Testis (tissue), 2 donors: ENCODE measurements at regions not wholly inside any gene's neighbourhood (a gene's known extent, or its start where the extent isn't known, plus 50 kb on each side); places are given as distances from the start of the nearest gene placed in this dataset.

Experiments used
- POLR2A ChIP-seq: fragments of 450-650 bp; IDR thresholded peaks from one replicate; pipeline ENCODE4 v1.6.1; 2017; ENCODE audit warnings: antibody characterized with exemption, mild to moderate bottlenecking, moderate library complexity
- TF ChIP-seq, protein P1 (sequence below), 3 experiments: fragments of 450-650 bp in 2 of 3; fragments of 200-600 bp in 1 of 3; sonication (generic) in 1 of 3; IDR thresholded peaks; one replicate each; pipeline ENCODE4 v1.5.1; 2016 to 2019; ENCODE audit warnings: antibody characterized with exemption in 3 of 3, mild to moderate bottlenecking in 2 of 3, moderate library complexity in 1 of 3

DNA sequence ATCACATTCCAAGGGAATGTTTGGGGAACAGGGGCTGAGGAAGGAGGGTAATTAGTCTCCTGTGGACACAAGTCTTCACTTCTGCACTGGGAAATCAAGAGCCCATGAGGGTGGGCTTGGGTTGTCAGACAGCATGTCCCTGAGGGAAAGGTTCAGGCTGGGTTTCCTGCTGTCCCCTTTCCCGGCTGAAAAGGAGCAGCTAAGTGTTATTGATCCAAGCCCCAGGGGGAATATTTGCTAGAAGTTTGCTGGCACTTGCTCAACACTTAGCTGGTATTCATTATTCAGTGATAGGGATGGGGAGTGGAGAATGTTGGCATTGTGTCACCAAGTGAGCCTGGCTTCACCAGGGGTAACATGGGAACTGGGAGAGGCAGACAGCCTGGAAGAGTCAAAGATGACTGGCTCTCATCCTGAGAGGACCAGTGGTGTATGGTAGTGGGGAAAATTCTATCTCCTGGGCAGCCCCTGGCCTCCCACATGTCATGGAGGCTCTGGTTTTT is 344.4 kb upstream of the PODXL start:
- TF ChIP-seq, protein P1, sequence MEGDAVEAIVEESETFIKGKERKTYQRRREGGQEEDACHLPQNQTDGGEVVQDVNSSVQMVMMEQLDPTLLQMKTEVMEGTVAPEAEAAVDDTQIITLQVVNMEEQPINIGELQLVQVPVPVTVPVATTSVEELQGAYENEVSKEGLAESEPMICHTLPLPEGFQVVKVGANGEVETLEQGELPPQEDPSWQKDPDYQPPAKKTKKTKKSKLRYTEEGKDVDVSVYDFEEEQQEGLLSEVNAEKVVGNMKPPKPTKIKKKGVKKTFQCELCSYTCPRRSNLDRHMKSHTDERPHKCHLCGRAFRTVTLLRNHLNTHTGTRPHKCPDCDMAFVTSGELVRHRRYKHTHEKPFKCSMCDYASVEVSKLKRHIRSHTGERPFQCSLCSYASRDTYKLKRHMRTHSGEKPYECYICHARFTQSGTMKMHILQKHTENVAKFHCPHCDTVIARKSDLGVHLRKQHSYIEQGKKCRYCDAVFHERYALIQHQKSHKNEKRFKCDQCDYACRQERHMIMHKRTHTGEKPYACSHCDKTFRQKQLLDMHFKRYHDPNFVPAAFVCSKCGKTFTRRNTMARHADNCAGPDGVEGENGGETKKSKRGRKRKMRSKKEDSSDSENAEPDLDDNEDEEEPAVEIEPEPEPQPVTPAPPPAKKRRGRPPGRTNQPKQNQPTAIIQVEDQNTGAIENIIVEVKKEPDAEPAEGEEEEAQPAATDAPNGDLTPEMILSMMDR (IDR thresholded peaks at IDR 0.05): no peak
- TF ChIP-seq POLR2A: no peak
